Gastroesophageal sphincter (tissue), 3 donors: ENCODE measurements at regions not wholly inside any gene's neighbourhood (a gene's known extent, or its start where the extent isn't known, plus 50 kb on each side); places are given as distances from the start of the nearest gene placed in this dataset.

ENCODE experiments used
- POLR2A ChIP-seq, 2 donors: fragments of 450-650 bp; IDR thresholded peaks; one replicate each; pipeline ENCODE4 v1.6.1; 2017; ENCODE audit warnings: antibody characterized with exemption in 2 of 2, mild to moderate bottlenecking in 2 of 2, moderate library complexity in 1 of 2
- POLR2AphosphoS5 ChIP-seq: sonication (generic); formaldehyde crosslinking; IDR thresholded peaks from one replicate; pipeline ENCODE4 v1.6.1; 2017; ENCODE audit warnings: antibody characterized with exemption
- TF ChIP-seq, protein P1 (sequence below), 4 experiments: fragments of 200-600 bp in 2 of 4; fragments of 450-650 bp in 2 of 4; sonication (generic) in 1 of 4; IDR thresholded peaks; one replicate each; pipeline ENCODE4 v1.5.1; 2017 to 2019; ENCODE audit warnings: antibody characterized with exemption in 4 of 4, mild to moderate bottlenecking in 2 of 4, moderate library complexity in 2 of 4

DNA sequence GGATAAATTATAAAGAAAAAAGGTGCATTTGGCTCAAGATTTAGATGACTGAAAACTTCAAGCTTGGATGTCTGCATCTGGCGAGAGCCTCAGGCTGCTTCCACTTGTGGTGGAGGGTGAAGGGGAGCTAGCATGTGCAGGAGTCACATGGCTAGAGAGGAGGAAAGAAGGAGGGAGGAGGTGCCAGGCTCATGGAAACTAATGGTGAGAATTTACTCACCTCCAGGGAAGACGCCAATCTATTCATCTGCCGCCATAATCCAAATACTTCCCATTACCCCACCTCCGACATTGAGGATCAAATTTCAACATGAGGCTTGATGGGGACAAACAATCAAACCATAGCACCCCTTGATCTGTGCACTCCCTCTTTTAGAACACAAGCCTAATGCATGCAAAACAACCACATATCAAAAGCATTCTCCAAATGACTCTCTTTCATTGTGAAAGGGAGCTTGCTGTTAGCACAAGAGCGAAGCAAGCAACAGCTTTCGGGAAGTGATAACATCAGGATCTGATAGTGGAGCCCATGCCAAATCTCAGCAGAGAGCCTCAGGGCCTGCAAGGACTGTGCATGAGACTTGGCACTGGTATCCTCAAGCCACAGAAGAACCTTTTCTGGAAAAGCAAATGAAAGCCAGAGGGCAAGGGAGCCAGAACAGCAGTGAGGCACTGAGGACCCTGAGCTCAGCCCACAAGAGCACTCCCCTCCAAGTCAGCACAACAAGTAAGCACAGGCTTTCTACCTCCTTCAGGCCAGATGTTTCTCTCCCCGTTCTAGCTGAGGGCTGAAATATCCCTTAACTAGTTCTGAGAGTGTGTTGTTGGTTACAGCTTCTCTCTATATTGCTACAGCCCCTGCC, 50.2 kb upstream of the THBS1 start:
- TF ChIP-seq POLR2AphosphoS5 (no peak), POLR2A (IDR thresholded peaks at IDR 0.05) (no peak)
- TF ChIP-seq, protein P1, sequence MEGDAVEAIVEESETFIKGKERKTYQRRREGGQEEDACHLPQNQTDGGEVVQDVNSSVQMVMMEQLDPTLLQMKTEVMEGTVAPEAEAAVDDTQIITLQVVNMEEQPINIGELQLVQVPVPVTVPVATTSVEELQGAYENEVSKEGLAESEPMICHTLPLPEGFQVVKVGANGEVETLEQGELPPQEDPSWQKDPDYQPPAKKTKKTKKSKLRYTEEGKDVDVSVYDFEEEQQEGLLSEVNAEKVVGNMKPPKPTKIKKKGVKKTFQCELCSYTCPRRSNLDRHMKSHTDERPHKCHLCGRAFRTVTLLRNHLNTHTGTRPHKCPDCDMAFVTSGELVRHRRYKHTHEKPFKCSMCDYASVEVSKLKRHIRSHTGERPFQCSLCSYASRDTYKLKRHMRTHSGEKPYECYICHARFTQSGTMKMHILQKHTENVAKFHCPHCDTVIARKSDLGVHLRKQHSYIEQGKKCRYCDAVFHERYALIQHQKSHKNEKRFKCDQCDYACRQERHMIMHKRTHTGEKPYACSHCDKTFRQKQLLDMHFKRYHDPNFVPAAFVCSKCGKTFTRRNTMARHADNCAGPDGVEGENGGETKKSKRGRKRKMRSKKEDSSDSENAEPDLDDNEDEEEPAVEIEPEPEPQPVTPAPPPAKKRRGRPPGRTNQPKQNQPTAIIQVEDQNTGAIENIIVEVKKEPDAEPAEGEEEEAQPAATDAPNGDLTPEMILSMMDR (IDR thresholded peaks at IDR 0.05) = no peak
